WTC11 (cell line): ENCODE measurements at regions not wholly inside any gene's neighbourhood (a gene's known extent, or its start where the extent isn't known, plus 50 kb on each side); places are given as distances from the start of the nearest gene placed in this dataset.

Experiments
- ATAC-seq: fragments of 200-7000 bp; cut with Tn5 transposase; 2 replicates; pipeline ENCODE4 v1.10.0; 2021; ENCODE audit warnings: mild to moderate bottlenecking, moderate library complexity
- CTCF ChIA-PET: fragments of 300-600 bp; sonication (Branson Sonifier 250); formaldehyde crosslinking; loops from one replicate; lab custom pipeline; 2021; ENCODE audit warnings: antibody characterized with exemption; lab: Charles Lee
- POLR2A ChIA-PET: fragments of 350-600 bp; sonication (Branson Sonifier 250); formaldehyde crosslinking; loops from one replicate; lab custom pipeline; 2021; ENCODE audit warnings: antibody characterized with exemption; lab: Charles Lee
- DNase-seq: peaks from one replicate; pipeline ENCODE4 v3.0.0; 2021; ENCODE audit warnings: low spot score
- H3K27ac Mint-ChIP-seq: 2 replicates; pipeline ENCODE4 v1.8.0; 2021; ENCODE audit warnings: mixed read lengths
- H3K27me3 Mint-ChIP-seq: 2 replicates; pipeline ENCODE4 v1.8.0; 2021; ENCODE audit warnings: low read depth, mild to moderate bottlenecking, moderate library complexity, mixed read lengths
- H3K36me3 Mint-ChIP-seq: 2 replicates; pipeline ENCODE4 v1.8.0; 2021; ENCODE audit warnings: mixed read lengths
- H3K4me1 Mint-ChIP-seq: 2 replicates; pipeline ENCODE4 v1.8.0; 2022; ENCODE audit warnings: mixed read lengths
- H3K4me3 Mint-ChIP-seq: 2 replicates; pipeline ENCODE4 v1.8.0; 2021; ENCODE audit warnings: mild to moderate bottlenecking, moderate library complexity, mixed read lengths
- H3K9me3 Mint-ChIP-seq: 2 replicates; pipeline ENCODE4 v1.8.0; 2021; ENCODE audit warnings: mixed read lengths
- AR ChIP-seq: fragments of 250-450 bp; sonication (Bioruptor Pico); IDR thresholded peaks from 2 replicates; pipeline ENCODE4 v1.9.0; 2021; ENCODE audit warnings: mild to moderate bottlenecking
- ARID4B ChIP-seq: sonication (generic); formaldehyde crosslinking; IDR thresholded peaks from 2 replicates; pipeline ENCODE4 v1.8.0; 2023; ENCODE audit warnings: missing genetic modification reagents, mild to moderate bottlenecking, borderline replicate concordance
- E2F1 ChIP-seq: sonication (generic); formaldehyde crosslinking; IDR thresholded peaks from 2 replicates; pipeline ENCODE4 v1.8.0; 2022; ENCODE audit warnings: mild to moderate bottlenecking, missing genetic modification reagents
- E2F5 ChIP-seq: sonication (generic); formaldehyde crosslinking; IDR thresholded peaks from 2 replicates; pipeline ENCODE4 v1.8.1; 2022; ENCODE audit warnings: mild to moderate bottlenecking, moderate library complexity, missing genetic modification reagents
- ESRRA ChIP-seq: sonication (generic); formaldehyde crosslinking; IDR thresholded peaks from 2 replicates; pipeline ENCODE4 v1.8.1; 2022; ENCODE audit warnings: mild to moderate bottlenecking, missing genetic modification reagents, borderline replicate concordance
- FOXJ3 ChIP-seq: sonication (generic); formaldehyde crosslinking; IDR thresholded peaks from 2 replicates; pipeline ENCODE4 v1.9.0; 2021; ENCODE audit warnings: missing genetic modification reagents, mild to moderate bottlenecking, borderline replicate concordance
- FOXP1 ChIP-seq: sonication (generic); formaldehyde crosslinking; IDR thresholded peaks from 2 replicates; pipeline ENCODE4 v1.8.0; 2022; ENCODE audit warnings: missing genetic modification reagents, mild to moderate bottlenecking, moderate library complexity, borderline replicate concordance
- JAZF1 ChIP-seq: fragments of 250-450 bp; sonication (Bioruptor Pico); IDR thresholded peaks from 2 replicates; pipeline ENCODE4 v1.9.0; 2021; ENCODE audit warnings: moderate library complexity, mild to moderate bottlenecking, inconsistent platforms
- KAT7 ChIP-seq: sonication (generic); formaldehyde crosslinking; IDR thresholded peaks from 2 replicates; pipeline ENCODE4 v1.8.1; 2023; ENCODE audit warnings: missing genetic modification reagents, mild to moderate bottlenecking, borderline replicate concordance
- MAX ChIP-seq: sonication (generic); formaldehyde crosslinking; IDR thresholded peaks from 2 replicates; pipeline ENCODE4 v1.8.0; 2022; ENCODE audit warnings: mild to moderate bottlenecking, missing genetic modification reagents
- MYBL2 ChIP-seq: sonication (generic); formaldehyde crosslinking; IDR thresholded peaks from 2 replicates; pipeline ENCODE4 v1.8.1; 2023; ENCODE audit warnings: mild to moderate bottlenecking, moderate library complexity, missing genetic modification reagents
- NFATC4 ChIP-seq: fragments of 250-450 bp; sonication (Bioruptor Pico); IDR thresholded peaks from 2 replicates; pipeline ENCODE4 v1.9.0; 2021; ENCODE audit warnings: mild to moderate bottlenecking
- SMAD3 ChIP-seq: sonication (generic); formaldehyde crosslinking; IDR thresholded peaks from 2 replicates; pipeline ENCODE4 v1.8.0; 2022; ENCODE audit warnings: missing genetic modification reagents, mild to moderate bottlenecking, borderline replicate concordance
- SP1 ChIP-seq: sonication (generic); formaldehyde crosslinking; conservative IDR thresholded peaks from 2 replicates; pipeline ENCODE4 v1.8.1; 2022; ENCODE audit warnings: missing genetic modification reagents
- STAT6 ChIP-seq: sonication (generic); formaldehyde crosslinking; conservative IDR thresholded peaks from 2 replicates; pipeline ENCODE4 v1.8.1; 2023; ENCODE audit warnings: mild to moderate bottlenecking, low read depth, missing genetic modification reagents, moderate library complexity
- USF2 ChIP-seq: sonication (generic); formaldehyde crosslinking; IDR thresholded peaks from 2 replicates; pipeline ENCODE4 v1.8.1; 2023; ENCODE audit warnings: mild to moderate bottlenecking, missing genetic modification reagents, moderate library complexity
- ZBTB21 ChIP-seq: sonication (generic); formaldehyde crosslinking; IDR thresholded peaks from 2 replicates; pipeline ENCODE4 v1.8.1; 2023; ENCODE audit warnings: mild to moderate bottlenecking, missing genetic modification reagents, borderline replicate concordance
- ZMAT4 ChIP-seq: fragments of 250-450 bp; sonication (Bioruptor Pico); IDR thresholded peaks from 2 replicates; pipeline ENCODE4 v1.9.0; 2021; ENCODE audit warnings: mild to moderate bottlenecking
- ZNF121 ChIP-seq: sonication (generic); formaldehyde crosslinking; IDR thresholded peaks from 2 replicates; pipeline ENCODE4 v1.8.0; 2023; ENCODE audit warnings: missing genetic modification reagents
- ZNF317 ChIP-seq: sonication (generic); formaldehyde crosslinking; IDR thresholded peaks from 2 replicates; pipeline ENCODE4 v1.8.1; 2023; ENCODE audit warnings: low read depth, mild to moderate bottlenecking, moderate library complexity, missing genetic modification reagents, borderline replicate concordance
- ZNF396 ChIP-seq: fragments of 250-450 bp; sonication (Bioruptor Pico); IDR thresholded peaks from 2 replicates; pipeline ENCODE4 v1.8.0; 2021; ENCODE audit warnings: mild to moderate bottlenecking, moderate library complexity, borderline replicate concordance

- no peak for TF ChIP-seq KAT7 (CRISPR knock-in tag)
- no peak for TF ChIP-seq FOXP1 (CRISPR knock-in tag)
- no peak for TF ChIP-seq E2F5 (CRISPR knock-in tag)
- TF ChIP-seq ZNF317 (CRISPR knock-in tag): no peak
- no peak for TF ChIP-seq ZBTB21
- no peak for TF ChIP-seq ZMAT4 (CRISPR knock-in tag)
- no peak for TF ChIP-seq NFATC4
- no peak for TF ChIP-seq MAX (CRISPR knock-in tag)
- no peak for TF ChIP-seq ZNF121 (CRISPR knock-in tag)
- no peak for TF ChIP-seq AR (CRISPR knock-in tag)
- TF ChIP-seq FOXJ3 (CRISPR knock-in tag): no peak
- TF ChIP-seq ARID4B (CRISPR knock-in tag): no peak
- TF ChIP-seq MYBL2 (CRISPR knock-in tag): no peak
- TF ChIP-seq STAT6 (CRISPR knock-in tag): no peak
Observed at GRCh38 chr13:83008212-83008929, 873.9 kb downstream of the SLITRK1 start (continued).

- H3K27ac Mint-ChIP-seq: no peak overlapping the region
- ChIA-PET CTCF (no interaction called here), POLR2A (no interaction called here)
- H3K4me3 Mint-ChIP-seq: no peak overlapping the region
- no peak for DNase-seq
- H3K27me3 Mint-ChIP-seq: no peaks in the 10 kb centered on the region
- H3K36me3 Mint-ChIP-seq: no peaks in the 10 kb centered on the region
- H3K9me3 Mint-ChIP-seq: no peaks in the 10 kb centered on the region
- no peaks in the 10 kb centered on the region for H3K4me1 Mint-ChIP-seq
- no peak for ATAC-seq
- TF ChIP-seq E2F1: no peak
- no peak for TF ChIP-seq USF2 (CRISPR knock-in tag)
- no peak for TF ChIP-seq ESRRA
- no peak for TF ChIP-seq JAZF1 (CRISPR knock-in tag)
- TF ChIP-seq ZNF396 (CRISPR knock-in tag): no peak
- TF ChIP-seq SMAD3 (CRISPR knock-in tag): no peak
- no peak for TF ChIP-seq SP1 (CRISPR knock-in tag)
Observed at GRCh38 chr13:83007226-83007625, 875.0 kb downstream of the SLITRK1 start.
